NCI-H524 (cell line): ENCODE measurements at regions not wholly inside any gene's neighbourhood (a gene's known extent, or its start where the extent isn't known, plus 50 kb on each side); places are given as distances from the start of the nearest gene placed in this dataset.

Experiments used
- DNase-seq, 2 experiments: peaks; one replicate each; lab custom pipeline; 2025; lab: John Stamatoyannopoulos, UW

GRCh38 chr2:2696325-2696724, 365.2 kb upstream of the MYT1L start:
- no peak for DNase-seq

- no peak for DNase-seq
These were observed 363.7 kb upstream of the MYT1L start for GRCh38 chr2:2694746-2695145.

- no peak for DNase-seq
These were observed 361.7 kb upstream of the MYT1L start for GRCh38 chr2:2692599-2693389.

GRCh38 chr2:2691419-2691818, 360.3 kb upstream of the MYT1L start:
- no peak for DNase-seq

GRCh38 chr2:2690985-2691384, 359.9 kb upstream of the MYT1L start:
- no peak for DNase-seq

GRCh38 chr2:2689306-2689705, 358.2 kb upstream of the MYT1L start:
- DNase-seq: peak in 1 of 2 experiments; percentile 64

GRCh38 chr2:2688254-2688653, 357.2 kb upstream of the MYT1L start:
- no peak for DNase-seq

- no peak for DNase-seq
These were observed 356.7 kb upstream of the MYT1L start for GRCh38 chr2:2687745-2688144.

- DNase-seq: peak in 1 of 2 experiments; percentile 9
These were observed 355.1 kb upstream of the MYT1L start for GRCh38 chr2:2686222-2686621.

GRCh38 chr2:2683606-2684224, 352.6 kb upstream of the MYT1L start:
- no peak for DNase-seq

GRCh38 chr2:2682700-2683342, 351.7 kb upstream of the MYT1L start:
- no peak for DNase-seq

GRCh38 chr2:2681711-2682251, 350.7 kb upstream of the MYT1L start:
- DNase-seq: no peak

- DNase-seq: no peak
These were observed 350.0 kb upstream of the MYT1L start for GRCh38 chr2:2681085-2681484.

GRCh38 chr2:2674831-2675230, 343.8 kb upstream of the MYT1L start:
- no peak for DNase-seq

- DNase-seq: no peak
These were observed 342.3 kb upstream of the MYT1L start for GRCh38 chr2:2673406-2673805.

- no peak for DNase-seq
These were observed 341.2 kb upstream of the MYT1L start for GRCh38 chr2:2672249-2672648.

GRCh38 chr2:2671826-2672225, 340.8 kb upstream of the MYT1L start:
- no peak for DNase-seq

- no peak for DNase-seq
These were observed 338.2 kb upstream of the MYT1L start for GRCh38 chr2:2669316-2669715.

GRCh38 chr2:2668681-2669265, 337.7 kb upstream of the MYT1L start:
- no peak for DNase-seq

GRCh38 chr2:2667690-2668089, 336.6 kb upstream of the MYT1L start:
- no peak for DNase-seq

- DNase-seq: no peak
These were observed 334.7 kb upstream of the MYT1L start for GRCh38 chr2:2665834-2666133.

GRCh38 chr2:2664989-2665833, 334.1 kb upstream of the MYT1L start:
- DNase-seq: no peak
